Renal pelvis (tissue), 1 donor: ENCODE measurements at regions not wholly inside any gene's neighbourhood (a gene's known extent, or its start where the extent isn't known, plus 50 kb on each side); places are given as distances from the start of the nearest gene placed in this dataset.

Experiments used
- DNase-seq: peaks from one replicate; pipeline ENCODE4 v3.0.0-alpha.2; 2013

GRCh38 chr5:120231563-120231962 is 232.5 kb upstream of the PRR16 start:
- DNase-seq = no peak

GRCh38 chr5:120236360-120236759 is 227.7 kb upstream of the PRR16 start:
- no peak for DNase-seq

- no peak for DNase-seq
Measured at GRCh38 chr5:120239086-120239485, 225.0 kb upstream of the PRR16 start.

- no peak for DNase-seq
Measured at GRCh38 chr5:120240706-120241105, 223.4 kb upstream of the PRR16 start.

DNA sequence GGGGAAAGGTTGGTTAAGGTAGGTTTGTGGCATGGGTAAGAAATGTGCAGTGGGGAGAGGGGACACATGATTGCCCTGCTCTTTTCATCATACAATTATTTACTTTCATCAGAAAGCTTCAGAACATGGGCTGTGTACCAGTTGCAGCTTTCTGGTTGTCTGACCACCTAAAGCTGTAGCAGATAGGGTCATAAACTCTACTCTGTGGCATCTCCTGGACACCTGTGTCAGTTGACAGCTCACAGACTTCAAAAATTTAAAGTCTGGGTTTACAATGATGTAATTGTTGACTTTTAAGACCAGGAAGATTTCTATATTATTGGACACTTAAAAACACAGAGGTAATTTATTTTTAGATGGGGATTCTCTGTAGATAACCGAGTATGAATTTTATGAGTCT is 222.7 kb upstream of the PRR16 start:
- DNase-seq = no peak

- no peak for DNase-seq
Measured at GRCh38 chr5:120251898-120252297, 212.2 kb upstream of the PRR16 start.

- DNase-seq = no peak
Measured at GRCh38 chr5:120252839-120253238, 211.3 kb upstream of the PRR16 start.

- DNase-seq = no peak
Measured at GRCh38 chr5:120254385-120254784, 209.7 kb upstream of the PRR16 start.

DNA sequence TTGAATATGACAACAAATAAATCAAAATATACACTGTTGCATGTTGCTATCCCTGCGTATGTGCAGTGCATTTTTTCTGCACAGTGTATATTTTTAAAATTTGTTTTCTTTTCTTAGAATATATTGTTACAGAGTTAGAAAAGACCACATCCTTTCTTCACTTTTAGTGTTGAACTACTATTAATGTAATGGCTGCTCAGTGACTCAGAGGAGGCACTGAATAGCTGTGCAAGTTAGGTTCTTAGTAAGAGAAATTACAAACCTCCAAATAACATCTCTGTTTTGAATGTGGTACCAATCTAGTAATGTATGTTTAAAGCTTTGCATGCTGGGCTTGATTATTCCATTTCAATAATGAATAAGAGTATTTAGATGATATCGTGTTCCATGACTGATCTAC is 208.9 kb upstream of the PRR16 start:
- no peak for DNase-seq

DNA sequence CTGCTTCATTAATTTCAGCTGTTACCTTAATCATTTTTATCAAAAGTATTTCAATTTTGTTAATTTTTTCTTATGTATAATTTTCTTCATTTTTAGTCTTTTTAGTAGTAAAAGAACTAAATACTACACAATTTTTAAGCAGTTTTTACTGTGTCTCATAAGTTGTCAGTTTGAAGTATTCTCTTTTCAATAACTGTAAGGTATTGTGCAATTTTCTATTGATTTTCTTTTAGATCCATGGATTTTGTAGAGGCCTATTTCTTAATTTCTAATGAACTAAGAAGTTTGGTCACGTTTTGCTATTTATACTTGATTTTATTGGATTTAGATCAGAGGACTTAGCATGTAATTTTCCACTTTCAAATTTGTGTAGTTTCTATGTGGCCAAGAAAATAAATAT is 207.7 kb upstream of the PRR16 start:
- DNase-seq = no peak

- no peak for DNase-seq
Measured at GRCh38 chr5:120257358-120257971, 206.6 kb upstream of the PRR16 start.

- DNase-seq = no peak
Measured at GRCh38 chr5:120258123-120258522, 206.0 kb upstream of the PRR16 start.

DNA sequence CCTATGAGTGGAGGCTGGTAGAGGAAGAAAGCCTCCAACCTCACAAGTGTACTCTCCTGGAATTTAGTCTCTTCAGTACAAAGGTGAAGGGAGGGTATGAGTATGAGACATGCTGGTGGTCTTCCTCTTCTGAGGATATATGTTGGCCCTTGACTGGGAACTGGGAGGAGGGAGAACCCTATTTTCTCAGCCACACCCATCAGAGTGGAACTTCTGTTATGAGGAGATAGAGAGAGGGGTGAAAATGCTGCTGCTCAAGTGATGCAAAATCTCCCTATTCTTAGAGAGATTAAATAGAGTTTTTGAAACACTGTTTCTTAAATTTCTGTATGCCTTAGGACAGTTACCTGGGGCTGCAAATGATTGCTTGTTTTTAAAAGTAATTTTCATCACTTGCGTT is 203.4 kb upstream of the PRR16 start:
- DNase-seq = no peak

DNA sequence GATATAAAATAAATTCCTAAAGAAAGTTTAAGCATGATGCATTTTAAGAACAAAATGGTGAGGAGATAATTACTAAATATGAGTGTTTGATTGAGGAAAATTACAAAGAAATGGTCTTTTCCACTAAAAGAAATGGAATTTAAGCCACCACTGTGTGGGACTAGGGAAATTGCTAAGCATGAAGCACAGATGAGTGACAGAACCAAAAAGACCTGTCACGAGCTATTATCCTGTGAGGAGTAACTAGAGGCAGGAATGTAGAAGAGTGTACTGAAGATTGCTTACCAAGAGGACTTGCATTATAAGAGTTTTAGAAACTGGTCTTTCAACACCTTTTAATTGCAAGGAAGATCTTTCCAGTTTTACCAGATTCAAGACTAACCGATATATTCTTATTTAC is 193.6 kb upstream of the PRR16 start:
- no peak for DNase-seq

GRCh38 chr5:120293796-120294195 is 170.3 kb upstream of the PRR16 start:
- DNase-seq = no peak

GRCh38 chr5:120297616-120298015 is 166.5 kb upstream of the PRR16 start:
- DNase-seq = no peak

DNA sequence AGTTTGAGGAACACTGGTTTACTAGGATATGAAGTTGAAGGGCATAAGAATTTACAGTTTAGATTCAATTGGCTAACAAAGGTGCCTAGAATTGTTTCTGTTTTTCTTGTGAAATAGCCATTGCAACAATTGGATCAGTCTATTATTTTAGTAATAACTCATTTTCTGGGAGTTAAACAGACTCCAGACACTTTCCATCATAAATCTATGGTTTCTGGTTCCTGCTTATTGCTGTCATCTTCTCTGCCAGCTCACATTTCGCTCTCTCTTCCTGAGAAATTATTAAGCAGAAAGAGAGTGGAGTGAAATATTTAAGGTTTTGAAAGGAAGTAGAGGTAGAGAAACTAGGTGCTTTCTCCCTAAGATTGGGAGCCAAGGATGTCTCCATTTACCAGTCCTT is 165.1 kb upstream of the PRR16 start:
- no peak for DNase-seq

GRCh38 chr5:120304663-120305062 is 159.4 kb upstream of the PRR16 start:
- DNase-seq = no peak

GRCh38 chr5:120306303-120306702 is 157.8 kb upstream of the PRR16 start:
- no peak for DNase-seq

DNA sequence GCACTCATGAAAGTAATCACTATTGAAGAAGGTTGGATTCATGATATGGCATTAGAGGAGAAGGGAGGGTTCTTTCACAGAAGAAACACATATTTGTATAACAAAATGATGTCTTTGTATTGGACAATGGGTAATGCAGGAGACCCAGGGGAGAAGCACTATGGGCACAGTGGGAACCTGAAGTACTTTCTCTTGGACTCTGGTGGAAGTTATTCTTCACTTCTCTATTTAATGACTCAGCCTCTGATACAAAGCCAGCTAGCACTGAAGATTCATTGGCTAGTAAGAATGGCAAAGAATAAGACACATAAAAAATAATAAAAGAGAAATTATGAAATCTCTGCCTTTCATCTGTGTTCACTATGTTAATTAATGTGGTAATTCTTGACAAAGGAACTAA is 149.9 kb upstream of the PRR16 start:
- no peak for DNase-seq

- DNase-seq = no peak
Measured at GRCh38 chr5:120320626-120321025, 143.5 kb upstream of the PRR16 start.

DNA sequence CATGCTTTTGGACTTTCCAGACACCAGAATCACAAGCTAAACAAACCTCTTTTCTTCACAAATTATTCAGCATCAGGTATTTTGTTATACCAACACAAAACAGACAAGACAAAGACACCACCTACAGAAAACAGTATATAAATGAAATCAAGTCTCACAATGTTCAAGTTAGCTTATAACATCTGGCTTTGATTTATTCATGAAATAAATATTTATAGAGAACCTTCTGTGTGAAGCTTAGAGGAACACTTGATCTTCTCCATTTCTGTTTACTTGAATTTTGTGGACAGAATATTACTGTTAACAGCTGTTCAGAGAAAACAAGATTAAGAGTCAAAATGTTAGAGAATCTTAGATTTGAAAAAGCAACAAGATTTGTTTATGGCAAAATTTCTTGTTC is 137.4 kb upstream of the PRR16 start:
- no peak for DNase-seq

GRCh38 chr5:120327180-120327579 is 136.9 kb upstream of the PRR16 start:
- no peak for DNase-seq

- DNase-seq = no peak
Measured at GRCh38 chr5:120329095-120329494, 135.0 kb upstream of the PRR16 start.

GRCh38 chr5:120330558-120330957 is 133.5 kb upstream of the PRR16 start:
- no peak for DNase-seq
